A673 (cell line): ENCODE measurements at regions not wholly inside any gene's neighbourhood (a gene's known extent, or its start where the extent isn't known, plus 50 kb on each side); places are given as distances from the start of the nearest gene placed in this dataset.

Experiments
- BruUV-seq: library from RNA; stranded (reverse); fragments of 400-500 nt; replicated peaks from 2 replicates; lab custom pipeline; 2021; lab: Mats Ljungman, UMichigan
- CTCF ChIA-PET: fragments of 300-600 bp; sonication (Branson Sonifier 250); formaldehyde crosslinking; loops from one replicate; lab custom pipeline; 2022; ENCODE audit warnings: antibody characterized with exemption; lab: Charles Lee
- POLR2A ChIA-PET: fragments of 300-600 bp; sonication (Branson Sonifier 250); formaldehyde crosslinking; loops from one replicate; lab custom pipeline; 2022; ENCODE audit warnings: antibody characterized with exemption; ENCODE audit not compliant: low non-redundant PET; lab: Charles Lee
- DNase-seq: peaks from one replicate; pipeline ENCODE4 v3.0.0-alpha.2; 2015; ENCODE audit warnings: low spot score
- H3K27ac ChIP-seq: fragments of 200-600 bp; sonication (generic); 2 replicates; pipeline ENCODE4 v1.5.1; 2016; ENCODE audit warnings: mixed run types, low read depth, mild to moderate bottlenecking, mixed read lengths, antibody characterized with exemption, low read length; ENCODE audit not compliant: poor library complexity, severe bottlenecking
- H3K27me3 ChIP-seq: fragments of 200-600 bp; sonication (generic); replicated peaks from 2 replicates; pipeline ENCODE4 v1.6.1; 2017; ENCODE audit warnings: mixed run types, low read depth, mild to moderate bottlenecking, mixed read lengths, antibody characterized with exemption, low read length; ENCODE audit not compliant: insufficient read depth, poor library complexity
- H3K36me3 ChIP-seq: fragments of 200-600 bp; sonication (generic); 2 replicates; pipeline ENCODE4 v1.6.1; 2016; ENCODE audit warnings: mixed run types, mild to moderate bottlenecking, mixed read lengths, antibody characterized with exemption, low read length; ENCODE audit not compliant: insufficient read depth, poor library complexity, severe bottlenecking
- H3K4me1 ChIP-seq: fragments of 200-600 bp; sonication (generic); 2 replicates; pipeline ENCODE4 v1.6.1; 2017; ENCODE audit warnings: mixed run types, mild to moderate bottlenecking, mixed read lengths, antibody characterized with exemption, low read length; ENCODE audit not compliant: insufficient read depth, poor library complexity, severe bottlenecking
- H3K4me3 ChIP-seq: fragments of 200-600 bp; sonication (generic); 2 replicates; pipeline ENCODE4 v1.5.1; 2016; ENCODE audit warnings: low read depth, mixed run types, mild to moderate bottlenecking, mixed read lengths, low read length; ENCODE audit not compliant: poor library complexity, severe bottlenecking
- H3K9me3 ChIP-seq: fragments of 200-600 bp; sonication (generic); 2 replicates; pipeline ENCODE4 v1.6.1; 2016; ENCODE audit warnings: mixed run types, low read depth, mild to moderate bottlenecking, mixed read lengths, antibody characterized with exemption, low read length; ENCODE audit not compliant: poor library complexity, severe bottlenecking
- CTCF ChIP-seq: fragments of 300-800, 200-600 bp; sonication (generic); conservative IDR thresholded peaks from 2 replicates; pipeline ENCODE4 v1.5.1; 2017; ENCODE audit warnings: low read depth, mild to moderate bottlenecking, antibody characterized with exemption, low read length, moderate library complexity, mixed read lengths
- EZH2 ChIP-seq: fragments of 200-600 bp; sonication (generic); IDR thresholded peaks from 2 replicates; pipeline ENCODE4 v1.6.1; 2017; ENCODE audit warnings: borderline replicate concordance, low read depth, mild to moderate bottlenecking, mixed read lengths, antibody characterized with exemption, low read length; ENCODE audit not compliant: poor library complexity, severe bottlenecking
- intact Hi-C: fragments of 100-400 bp; cut with micrococcal nuclease; formaldehyde crosslinking; loops from one replicate; pipeline ENCODE4 v1.10.0; 2022; ENCODE audit not compliant: unreplicated experiment

- H3K36me3 ChIP-seq = no peaks in the 10 kb centered on the region
- ChIA-PET CTCF (interaction anchor here (1.1 kb wide), 1 partner anchor 286 kb away, joined by 4 read pairs; no protein-coding TSS in a partner anchor), POLR2A (no interaction called here)
- no TSS peak for BruUV-seq
- H3K4me3 ChIP-seq = no peak overlapping the region
- no peaks in the 10 kb centered on the region for H3K4me1 ChIP-seq
- H3K27ac ChIP-seq = no peak overlapping the region
- no peaks in the 10 kb centered on the region for H3K9me3 ChIP-seq
- TF ChIP-seq CTCF (peak; percentile 63), EZH2 (no peak)
- DNase-seq = peak; percentile 38
- no peaks in the 10 kb centered on the region for H3K27me3 ChIP-seq
- intact Hi-C loops = loop anchor here (5.0 kb wide), 1 partner anchor 288 kb away; no protein-coding TSS in a partner anchor
These were observed 662.2 kb downstream of the XIRP2 start for GRCh38 chr2:167550448-167550847.

- H3K4me3 ChIP-seq = no peak overlapping the region
- no peaks in the 10 kb centered on the region for H3K9me3 ChIP-seq
- no peak for DNase-seq
- no peaks in the 10 kb centered on the region for H3K36me3 ChIP-seq
- H3K4me1 ChIP-seq = no peaks in the 10 kb centered on the region
- TF ChIP-seq EZH2 (no peak), CTCF (no peak)
- no TSS peak for BruUV-seq
- POLR2A ChIA-PET = no interaction called here
- H3K27ac ChIP-seq = no peak overlapping the region
- no peaks in the 10 kb centered on the region for H3K27me3 ChIP-seq
- CTCF ChIA-PET = no interaction called here
- intact Hi-C loops = no loop called here
These were observed 660.1 kb downstream of the XIRP2 start for GRCh38 chr2:167548396-167548795.

GRCh38 chr2:167544602-167545001 is 656.3 kb downstream of the XIRP2 start:
- no peaks in the 10 kb centered on the region for H3K9me3 ChIP-seq
- no peak overlapping the region for H3K27ac ChIP-seq
- no peak for DNase-seq
- no peaks in the 10 kb centered on the region for H3K4me1 ChIP-seq
- H3K27me3 ChIP-seq = no peaks in the 10 kb centered on the region
- intact Hi-C loops = no loop called here
- ChIA-PET CTCF (no interaction called here), POLR2A (no interaction called here)
- no peaks in the 10 kb centered on the region for H3K36me3 ChIP-seq
- TF ChIP-seq EZH2 (no peak), CTCF (no peak)
- no peak overlapping the region for H3K4me3 ChIP-seq
- BruUV-seq = no TSS peak
